ENCODE measurements at regions not wholly inside any gene's neighbourhood (a gene's known extent, or its start where the extent isn't known, plus 50 kb on each side); places are given as distances from the start of the nearest gene placed in this dataset.

DNA sequence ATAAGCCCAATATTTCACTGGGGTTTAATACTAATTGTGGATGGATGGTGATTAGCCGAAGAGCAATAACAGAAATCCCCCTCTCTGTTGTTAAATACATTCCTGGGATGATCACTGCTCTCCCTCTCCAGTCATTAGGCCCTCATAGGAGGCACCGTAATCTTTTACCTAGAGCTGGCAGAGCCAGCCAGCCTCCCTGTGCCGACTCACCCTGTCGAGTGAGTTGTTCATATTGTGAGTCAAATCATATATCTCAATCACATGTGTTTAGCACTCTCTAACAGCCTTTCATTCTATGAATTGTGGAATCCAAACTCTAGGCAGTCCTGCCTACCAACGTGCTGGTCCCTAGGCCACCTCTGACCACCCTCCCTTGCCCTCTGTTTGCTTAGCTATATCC, 771.0 kb downstream of the IRX1 start:
- DNase-seq: no peak
- H2AFZ ChIP-seq (ENCODE audit: low read length): no peak overlapping the region
- H3K4ac ChIP-seq (ENCODE audit: low read depth, low read length): no peak overlapping the region
- H4K8ac ChIP-seq (replicated peaks; ENCODE audit: insufficient read length, low read depth, low read length): no peak overlapping the region
- no peak overlapping the region for H3K18ac ChIP-seq (ENCODE audit: insufficient read length, low read depth, low read length)
- no peaks in the 10 kb centered on the region for H3K9me3 ChIP-seq (ENCODE audit: control insufficient read depth, low read depth, low read length)
- no peak overlapping the region for H2BK12ac ChIP-seq (ENCODE audit: insufficient read length, low read depth, low read length)
- H2BK120ac ChIP-seq (ENCODE audit: low read depth, low read length, poor library complexity, severe bottlenecking): no peak overlapping the region
- no peak overlapping the region for H4K5ac ChIP-seq (ENCODE audit: insufficient read length, low read depth, low read length)
- no peaks in the 10 kb centered on the region for H3K36me3 Mint-ChIP-seq (ENCODE audit: insufficient read depth in 1 of 3, low read depth in 3 of 3)
- no peaks in the 10 kb centered on the region for H3K23me2 ChIP-seq (ENCODE audit: insufficient read length, low read depth, low read length, poor library complexity, severe bottlenecking)
- H3K9me3 Mint-ChIP-seq: no peaks in the 10 kb centered on the region
- no peak overlapping the region for H2BK15ac ChIP-seq (ENCODE audit: low read depth, low read length)
- no peak overlapping the region for H4K91ac ChIP-seq (ENCODE audit: insufficient read length, low read depth, low read length)
- H3K9ac ChIP-seq (ENCODE audit: extremely low read depth, insufficient read length, low read length): no peak overlapping the region
- H3K27ac ChIP-seq (ENCODE audit: insufficient read length, low read depth, low read length): no peak overlapping the region
- no peaks in the 10 kb centered on the region for H4K20me1 ChIP-seq (ENCODE audit: control insufficient read depth, insufficient read depth, insufficient read length)
- H3K4me1 ChIP-seq (ENCODE audit: insufficient read depth, low read length): no peaks in the 10 kb centered on the region
- no peak overlapping the region for H3K4me3 Mint-ChIP-seq
- no peak overlapping the region for H3K14ac ChIP-seq (ENCODE audit: insufficient read depth, low read length)
- no peak overlapping the region; a peak in 1 of 7 replicates for H3K27ac Mint-ChIP-seq
- H3K27me3 Mint-ChIP-seq (ENCODE audit: low read depth): no peaks in the 10 kb centered on the region
- H3K4me2 ChIP-seq (ENCODE audit: insufficient read depth, insufficient read length, low read length): no peak overlapping the region
- no peak overlapping the region for H3K23ac ChIP-seq (ENCODE audit: insufficient read length, low read depth, low read length)
- TF ChIP-seq, protein P1, sequence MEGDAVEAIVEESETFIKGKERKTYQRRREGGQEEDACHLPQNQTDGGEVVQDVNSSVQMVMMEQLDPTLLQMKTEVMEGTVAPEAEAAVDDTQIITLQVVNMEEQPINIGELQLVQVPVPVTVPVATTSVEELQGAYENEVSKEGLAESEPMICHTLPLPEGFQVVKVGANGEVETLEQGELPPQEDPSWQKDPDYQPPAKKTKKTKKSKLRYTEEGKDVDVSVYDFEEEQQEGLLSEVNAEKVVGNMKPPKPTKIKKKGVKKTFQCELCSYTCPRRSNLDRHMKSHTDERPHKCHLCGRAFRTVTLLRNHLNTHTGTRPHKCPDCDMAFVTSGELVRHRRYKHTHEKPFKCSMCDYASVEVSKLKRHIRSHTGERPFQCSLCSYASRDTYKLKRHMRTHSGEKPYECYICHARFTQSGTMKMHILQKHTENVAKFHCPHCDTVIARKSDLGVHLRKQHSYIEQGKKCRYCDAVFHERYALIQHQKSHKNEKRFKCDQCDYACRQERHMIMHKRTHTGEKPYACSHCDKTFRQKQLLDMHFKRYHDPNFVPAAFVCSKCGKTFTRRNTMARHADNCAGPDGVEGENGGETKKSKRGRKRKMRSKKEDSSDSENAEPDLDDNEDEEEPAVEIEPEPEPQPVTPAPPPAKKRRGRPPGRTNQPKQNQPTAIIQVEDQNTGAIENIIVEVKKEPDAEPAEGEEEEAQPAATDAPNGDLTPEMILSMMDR (conservative IDR thresholded peaks at IDR 0.05): no peak
- no peak overlapping the region for H2BK5ac ChIP-seq (ENCODE audit: insufficient read length, low read length)
- no peak overlapping the region for H2AK5ac ChIP-seq (ENCODE audit: insufficient read length, low read length)
- no peak overlapping the region for H3T11ph ChIP-seq (ENCODE audit: low read length)
- WGBS (ENCODE audit: extremely low coverage, insufficient read length, low lambda C conversion rate): no CpG with 5 or more reads among the region's 5 CpGs
- no peaks in the 10 kb centered on the region for H3K27me3 ChIP-seq (ENCODE audit: insufficient read depth, low read length)
- no peaks in the 10 kb centered on the region for H3K79me2 ChIP-seq (ENCODE audit: insufficient read depth, low read length)
- no peaks in the 10 kb centered on the region for H3K79me1 ChIP-seq (ENCODE audit: insufficient read depth, low read depth, low read length, poor library complexity, severe bottlenecking)
- H2BK20ac ChIP-seq (ENCODE audit: low read depth, low read length, poor library complexity, severe bottlenecking): no peak overlapping the region
- peaks cover 2 to 3% of the 10 kb centered on the region in 2 experiments; a peak in 2 of 4 replicates for H3K4me1 Mint-ChIP-seq
- H3K56ac ChIP-seq (ENCODE audit: insufficient read length, low read depth, low read length): no peak overlapping the region

Data from H9 (cell line).